GM12891 (cell line): ENCODE measurements at regions not wholly inside any gene's neighbourhood (a gene's known extent, or its start where the extent isn't known, plus 50 kb on each side); places are given as distances from the start of the nearest gene placed in this dataset.

Experiments
- POLR2A ChIP-seq: IDR thresholded peaks from 2 replicates; pipeline ENCODE4 v1.6.1; 2011; ENCODE audit warnings: low read depth, low read length, control low read depth
- POLR2AphosphoS5 ChIP-seq: IDR thresholded peaks from 2 replicates; pipeline ENCODE4 v1.6.1; 2011; ENCODE audit warnings: low read depth, low read length, control low read depth
- SPI1 ChIP-seq: IDR thresholded peaks from 2 replicates; pipeline ENCODE4 v1.6.1; 2011; ENCODE audit warnings: low read depth, low read length, control low read depth
- TAF1 ChIP-seq: IDR thresholded peaks from 2 replicates; pipeline ENCODE4 v1.6.1; 2011; ENCODE audit warnings: low read depth, low read length, control low read depth

DNA sequence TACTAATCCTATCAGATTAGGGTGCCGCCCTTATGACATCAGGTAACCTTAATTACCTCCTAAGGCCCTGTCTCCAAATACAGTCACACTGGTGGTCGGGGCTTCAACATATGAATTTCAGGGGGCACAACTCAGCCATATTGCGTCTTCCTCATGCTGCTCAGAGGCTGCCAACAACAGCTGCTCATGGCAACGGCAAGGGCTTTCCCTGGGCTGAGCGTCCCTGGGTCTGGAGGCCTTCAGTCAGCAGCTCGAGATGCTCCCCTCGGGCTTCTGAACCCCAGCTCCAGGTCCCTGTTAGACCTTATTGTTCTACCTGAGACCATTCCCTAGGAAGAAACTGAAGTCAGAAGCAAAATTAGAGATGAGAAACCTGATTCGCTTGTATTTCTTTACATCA is 157.2 kb downstream of the TMEM132E start:
- TF ChIP-seq POLR2A, result no peak
- TF ChIP-seq TAF1, result no peak
- no peak for TF ChIP-seq POLR2AphosphoS5
- TF ChIP-seq SPI1, result no peak
